K562 (cell line): ENCODE measurements at regions not wholly inside any gene's neighbourhood (a gene's known extent, or its start where the extent isn't known, plus 50 kb on each side); places are given as distances from the start of the nearest gene placed in this dataset.
A peak's percentile ranks its signal among the peaks of the same experiment; 100 is the strongest.

Experiments used
- ATAC-seq: fragments of 200-7000 bp; cut with Tn5 transposase; 3 replicates; pipeline ENCODE4 v1.9.1; 2020; ENCODE audit warnings: moderate library complexity
- BruUV-seq: library from RNA; stranded (reverse); fragments of 400-500 nt; replicated peaks from 2 replicates; lab custom pipeline; 2021; lab: Mats Ljungman, UMichigan
- CTCF ChIA-PET: fragments of 300-600 bp; formaldehyde crosslinking; extraction: SDS; loops from one replicate; lab custom pipeline; 2021; ENCODE audit warnings: low intra/inter-chr PET ratio; lab: Yijun Ruan, JAX
- POLR2A ChIA-PET: fragments of 300-600, 350-650 bp; sonication (Branson Sonifier 250); formaldehyde crosslinking; extraction: SDS; loops from one replicate; lab custom pipeline; 2021; ENCODE audit warnings: antibody characterized with exemption, inconsistent platforms; lab: Yijun Ruan, JAX
- DNase-seq, 4 experiments: peaks; one replicate each; pipeline versions ENCODE4 v3.0.0 to v3.0.0-alpha.2; 2011 to 2018; ENCODE audit warnings: low spot score in 3 of 4, mixed read lengths in 3 of 4; ENCODE audit errors: extremely low read depth in 1 of 4
- FAIRE-seq: peaks from 2 replicates; lab custom pipeline; 2011; peaks lifted over from hg19 to GRCh38; lab: Jason Lieb, UNC
- H2AFZ ChIP-seq: 2 replicates; pipeline ENCODE4 v1.6.0; 2011; ENCODE audit warnings: low read depth, low read length, control low read depth, inconsistent platforms
- H3K27ac ChIP-seq: fragments of 200-600 bp; 3 replicates; pipeline ENCODE4 v1.8.0; 2011; ENCODE audit warnings: low read depth, mild to moderate bottlenecking, control low read depth, inconsistent platforms, low read length, moderate library complexity, mixed read lengths; ENCODE audit errors: extremely low read depth
- H3K27me3 ChIP-seq, 2 experiments: fragments of 300-600 bp in 1 of 2; 2 replicates in 1 of 2; 3 replicates in 1 of 2; pipeline versions ENCODE4 v1.6.0 to v1.8.0; 2011; ENCODE audit warnings: inconsistent platforms in 2 of 2, low read length in 2 of 2, mild to moderate bottlenecking in 1 of 2, mixed read lengths in 1 of 2, moderate library complexity in 1 of 2; ENCODE audit not compliant: control insufficient read depth in 2 of 2, insufficient read depth in 2 of 2
- H3K36me3 ChIP-seq: fragments of 300-600 bp; 3 replicates; pipeline ENCODE4 v1.8.0; 2011; ENCODE audit warnings: mild to moderate bottlenecking, low read length, inconsistent platforms; ENCODE audit not compliant: control insufficient read depth, insufficient read depth
- H3K4me1 ChIP-seq, 2 experiments: fragments of 200-600 bp in 1 of 2; replicated peaks in 1 of 2; 2 replicates in 1 of 2; 3 replicates in 1 of 2; pipeline versions ENCODE4 v1.5.1 to v1.8.0; 2011; ENCODE audit warnings: inconsistent platforms in 2 of 2, low read length in 2 of 2, mild to moderate bottlenecking in 1 of 2, mixed read lengths in 1 of 2, moderate library complexity in 1 of 2; ENCODE audit not compliant: control insufficient read depth in 2 of 2, insufficient read depth in 2 of 2
- H3K4me2 ChIP-seq: 2 replicates; pipeline ENCODE4 v1.6.1; 2011; ENCODE audit warnings: low read length, control low read depth, inconsistent platforms, mixed read lengths; ENCODE audit not compliant: insufficient read depth
- H3K4me3 ChIP-seq: fragments of 200-600 bp; sonication (generic), shearing (Covaris generic); 2 replicates; pipeline ENCODE4 v1.5.1; 2016; ENCODE audit warnings: control low read depth, inconsistent platforms
- H3K79me2 ChIP-seq: fragments of 200-600 bp; 3 replicates; pipeline ENCODE4 v1.8.0; 2011; ENCODE audit warnings: low read length, inconsistent platforms; ENCODE audit not compliant: control insufficient read depth, insufficient read depth
- H3K9ac ChIP-seq, 2 experiments: 2 replicates each; pipeline versions ENCODE4 v1.6.0 to v1.6.1; 2011; ENCODE audit warnings: low read depth in 2 of 2, low read length in 2 of 2, control low read depth in 1 of 2, inconsistent platforms in 1 of 2, mild to moderate bottlenecking in 1 of 2, mixed read lengths in 1 of 2; ENCODE audit not compliant: insufficient read depth in 1 of 2
- H3K9me1 ChIP-seq: one replicate; pipeline ENCODE4 v1.6.0; 2011; ENCODE audit warnings: inconsistent platforms, mild to moderate bottlenecking, low read length, moderate library complexity; ENCODE audit not compliant: control insufficient read depth, insufficient read depth
- H3K9me3 ChIP-seq: replicated peaks from 2 replicates; pipeline ENCODE4 v1.5.1; 2011; ENCODE audit warnings: low read depth, low read length, inconsistent platforms; ENCODE audit not compliant: control insufficient read depth, insufficient read depth
- H4K20me1 ChIP-seq: replicated peaks from 2 replicates; pipeline ENCODE4 v1.6.1; 2011; ENCODE audit warnings: low read length, inconsistent platforms, mixed read lengths; ENCODE audit not compliant: control insufficient read depth, insufficient read depth
- AFF1 ChIP-seq, 2 experiments: fragments of 450-650 bp; IDR thresholded peaks; 2 replicates each; pipeline ENCODE4 v1.6.1; 2018; ENCODE audit warnings: mild to moderate bottlenecking in 2 of 2, low read depth in 1 of 2; ENCODE audit not compliant: partially characterized antibody in 2 of 2
- ASH1L ChIP-seq: fragments of 450-650 bp; IDR thresholded peaks from 2 replicates; pipeline ENCODE4 v1.6.1; 2018; ENCODE audit warnings: borderline replicate concordance, mild to moderate bottlenecking, low read depth; ENCODE audit not compliant: partially characterized antibody
- BDP1 ChIP-seq: IDR thresholded peaks from 3 replicates; pipeline ENCODE4 v1.6.1; 2011; ENCODE audit not compliant: insufficient read length, insufficient read depth
- C11orf30 ChIP-seq: fragments of 450-650 bp; IDR thresholded peaks from 2 replicates; pipeline ENCODE4 v1.6.1; 2016; ENCODE audit warnings: low read depth, mild to moderate bottlenecking
- CTCFL ChIP-seq: IDR thresholded peaks from 2 replicates; pipeline ENCODE4 v1.6.1; 2011; ENCODE audit warnings: borderline replicate concordance, low read depth, mild to moderate bottlenecking, moderate library complexity, low read length; ENCODE audit not compliant: insufficient read depth, poor library complexity, severe bottlenecking
- PPARD ChIP-seq: fragments of 250-450 bp; sonication (Bioruptor Pico); IDR thresholded peaks from 2 replicates; pipeline ENCODE4 v1.8.0; 2022; ENCODE audit warnings: inconsistent platforms, mild to moderate bottlenecking, moderate library complexity
- TAF7 ChIP-seq: fragments of 450-650 bp; IDR thresholded peaks from 2 replicates; pipeline ENCODE4 v1.6.1; 2016; ENCODE audit warnings: missing genetic modification characterization, missing compliant biosample characterization
- U2AF2 ChIP-seq: fragments of 200-400 bp; formaldehyde crosslinking; optimal IDR thresholded peaks from 2 replicates; pipeline ENCODE3; 2017; ENCODE audit warnings: low read depth, mild to moderate bottlenecking, low read length
- ZNF23 ChIP-seq: fragments of 250-450 bp; sonication (Bioruptor Pico); IDR thresholded peaks from 2 replicates; pipeline ENCODE4 v1.4.0; 2020; ENCODE audit warnings: mild to moderate bottlenecking
- ZNF316 ChIP-seq: fragments of 450-650 bp; IDR thresholded peaks from 2 replicates; pipeline ENCODE4 v1.6.1; 2016
- ZNF408 ChIP-seq: fragments of 250-450 bp; sonication (Bioruptor Pico); IDR thresholded peaks from 2 replicates; pipeline ENCODE4 v1.4.0; 2020; ENCODE audit warnings: low read depth, mild to moderate bottlenecking, moderate library complexity
- WGBS: fragments of 100-300 bp; shearing (Covaris generic); methylation state at CpG from one replicate; pipeline ENCODE4 v1.1.6; 2016; ENCODE audit warnings: low coverage, mixed read lengths; ENCODE audit not compliant: insufficient coverage; ENCODE audit errors: missing lambda C conversion rate; 5-methylcytosine and 5-hydroxymethylcytosine counted together
- in situ Hi-C: fragments of 300-500 bp; cut with MboI; formaldehyde crosslinking; loops from 4 replicates; pipeline ENCODE4 v1.15.0; 2018; ENCODE audit warnings: inconsistent platforms, mixed read lengths
- intact Hi-C: fragments of 100-400 bp; cut with micrococcal nuclease; formaldehyde crosslinking; loops from 2 replicates; pipeline ENCODE4 v1.14.2; 2022

- TF ChIP-seq AFF1 (IDR thresholded peaks at IDR 0.05; ENCODE audit: low read depth in 1 of 2, partially characterized antibody in 2 of 2) (no peak), TAF7 (tag) (no peak), ZNF408 (CRISPR knock-in tag) (no peak), ASH1L (no peak), PPARD (no peak)
Observed at GRCh38 chr13:56886398-56886797, 254.3 kb upstream of the PRR20A start (continued).

GRCh38 chr13:56888455-56888854 is 252.3 kb upstream of the PRR20A start:
- Histone ChIP-seq H3K9ac (no peak overlapping the region), H3K4me2 (no peak overlapping the region), H4K20me1 (no peaks in the 10 kb centered on the region), H3K27me3 (no peaks in the 10 kb centered on the region), H3K9me1 (no peaks in the 10 kb centered on the region), H3K4me1 (no peaks in the 10 kb centered on the region), H2AFZ (no peak overlapping the region), H3K9me3 (no peaks in the 10 kb centered on the region), H3K36me3 (no peaks in the 10 kb centered on the region), H3K27ac (no peak overlapping the region)
- no peak for ATAC-seq
- intact Hi-C loops (no loop called here), in situ Hi-C loops (no loop called here)
- BruUV-seq, result no TSS peak
- 0% methylated on average over 2 of the region's 2 CpGs for WGBS
- ChIA-PET CTCF (no interaction called here), POLR2A (no interaction called here)
- DNase-seq, result no peak
- FAIRE-seq, result no peak
- TF ChIP-seq BDP1 (no peak), U2AF2 (no peak), ZNF23 (CRISPR knock-in tag) (no peak), ZNF316 (peak; percentile 45; the same call in 1 of the 2 replicates), C11orf30 (0 out of 2 replicates have a peak, but pooled peaks have one; percentile 10), CTCFL (no peak)
- TF ChIP-seq, all 486 proteins: peak for 2
- Histone ChIP-seq H3K4me3 (no peak overlapping the region), H3K79me2 (no peaks in the 10 kb centered on the region)
